Right cardiac atrium (tissue), 5 donors: ENCODE measurements at regions not wholly inside any gene's neighbourhood (a gene's known extent, or its start where the extent isn't known, plus 50 kb on each side); places are given as distances from the start of the nearest gene placed in this dataset.

ENCODE experiments used
- ATAC-seq, 2 donors: fragments of 200-7000 bp; cut with Tn5 transposase; one replicate each; pipeline versions ENCODE4 v1.8.0 to v1.9.1; 2020; ENCODE audit warnings: moderate library complexity in 2 of 2, mild to moderate bottlenecking in 1 of 2
- DNase-seq, 3 donors: peaks; one replicate each; pipeline ENCODE4 v3.0.0-alpha.2; 2020
- H3K27ac ChIP-seq: one replicate; pipeline ENCODE4 v1.5.1; 2013; ENCODE audit warnings: mild to moderate bottlenecking, low read length, control low read depth, moderate library complexity
- H3K27me3 ChIP-seq: one replicate; pipeline ENCODE4 v1.6.1; 2013; ENCODE audit not compliant: control insufficient read depth, insufficient read depth
- H3K4me1 ChIP-seq: one replicate; pipeline ENCODE4 v1.6.1; 2013; ENCODE audit warnings: low read length; ENCODE audit not compliant: control insufficient read depth, insufficient read depth
- H3K4me3 ChIP-seq: one replicate; pipeline ENCODE4 v1.5.1; 2013; ENCODE audit warnings: low read length, control low read depth
- H3K9me3 ChIP-seq: one replicate; pipeline ENCODE4 v1.6.1; 2013; ENCODE audit warnings: low read length; ENCODE audit not compliant: control insufficient read depth
- WGBS: extraction: QIAGEN DNeasy Blood & Tissue Kit; methylation state at CpG from one replicate; pipeline ENCODE4 v1.1.7; 2013; 5-methylcytosine and 5-hydroxymethylcytosine counted together
- intact Hi-C, 4 donors: fragments of 100-400 bp; cut with DNase I; formaldehyde crosslinking; loops; one replicate each; pipeline versions ENCODE4 v1.11.0 to v1.14.0; 2022 to 2023
- donor health status: healthy with polysubstance abuse.
- donor health status: DM: no; HTN: yes; CAD: no.
- donor health status: DM: no; HTN: no; CAD: no.
- donor health status: DM: no; HTN: yes; CAD: no; lungs with severe emphysema.
- donor health status: DM: yes; HTN: yes; CAD: no.

DNA sequence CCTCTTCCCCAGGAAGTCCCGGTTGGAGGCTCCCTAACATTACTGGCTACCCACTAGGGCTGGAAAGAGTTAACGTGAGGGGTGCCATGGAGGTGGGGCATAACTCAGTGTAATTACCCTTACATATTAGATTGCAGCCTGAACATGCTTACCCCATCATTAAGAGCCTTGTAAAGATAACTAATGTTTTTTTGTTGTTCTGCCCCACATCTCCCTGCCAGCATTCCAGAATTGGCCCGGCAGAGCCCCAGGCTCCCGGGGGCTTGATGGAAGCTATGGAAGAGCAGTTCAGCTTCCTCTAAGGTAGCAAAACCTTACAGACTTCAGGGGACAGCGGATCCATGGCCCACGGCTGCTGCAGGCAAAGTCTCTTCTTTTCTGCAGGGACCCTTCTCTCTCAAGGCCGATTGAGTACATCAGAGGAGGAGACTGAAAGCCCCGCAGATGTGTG, 166.1 kb upstream of the FOXQ1 start:
- Histone ChIP-seq H3K4me1 (no peaks in the 10 kb centered on the region), H3K4me3 (no peak overlapping the region), H3K9me3 (no peaks in the 10 kb centered on the region), H3K27ac (no peak overlapping the region), H3K27me3 (no peaks in the 10 kb centered on the region)
- WGBS = 43% methylated on average over 8 of the region's 8 CpGs
- no peak for DNase-seq
- intact Hi-C loops = no loop called here
- ATAC-seq = no peak

DNA sequence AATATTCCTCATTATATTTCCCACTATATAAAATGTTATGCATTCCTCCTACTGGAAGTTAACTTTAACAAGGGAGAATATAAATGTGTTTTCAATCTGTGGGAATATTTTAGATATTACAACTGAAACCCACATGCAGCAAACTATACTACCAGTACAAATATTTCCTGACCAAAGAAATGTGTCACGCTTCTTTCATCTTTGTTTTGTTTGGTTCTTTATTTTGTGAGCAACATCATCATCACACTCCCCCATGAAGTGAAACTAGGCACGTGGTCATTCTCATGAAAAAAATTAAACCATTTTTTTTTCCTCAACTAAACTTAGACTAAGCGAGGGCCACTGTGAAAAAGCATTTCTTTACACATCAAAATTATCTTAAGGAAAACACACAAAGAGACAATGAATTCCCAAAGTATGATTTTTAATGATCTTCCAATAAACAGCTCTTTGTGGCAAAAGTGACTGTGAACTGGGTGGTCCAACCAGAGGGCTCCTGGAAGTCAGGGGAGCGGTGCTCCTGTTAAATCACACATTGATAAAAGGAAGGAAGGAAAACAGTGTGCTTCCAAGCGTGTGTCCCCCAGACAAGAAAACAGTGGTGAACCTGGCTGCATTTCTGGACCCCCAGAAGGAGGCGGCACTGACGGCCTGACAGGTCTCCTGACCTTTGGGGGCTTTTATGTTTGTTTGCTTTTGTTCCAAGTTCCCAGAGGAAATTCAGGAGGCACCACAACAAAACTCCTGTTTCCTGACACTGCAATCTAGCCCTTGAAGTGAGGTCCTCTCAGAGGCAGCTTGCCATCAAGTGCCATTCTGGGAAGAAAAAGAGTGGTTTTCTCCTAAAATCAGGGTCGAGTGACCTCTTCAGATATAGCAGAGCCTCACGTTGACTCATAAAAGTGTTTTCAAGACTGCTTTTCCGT, 166.8 kb upstream of the FOXQ1 start:
- DNase-seq (no peak), ATAC-seq (no peak)
- 50% methylated on average over 10 of the region's 10 CpGs for WGBS
- Histone ChIP-seq H3K27me3 (no peaks in the 10 kb centered on the region), H3K4me1 (no peaks in the 10 kb centered on the region), H3K9me3 (no peaks in the 10 kb centered on the region), H3K4me3 (no peak overlapping the region), H3K27ac (no peak overlapping the region)
- intact Hi-C loops = no loop called here

DNA sequence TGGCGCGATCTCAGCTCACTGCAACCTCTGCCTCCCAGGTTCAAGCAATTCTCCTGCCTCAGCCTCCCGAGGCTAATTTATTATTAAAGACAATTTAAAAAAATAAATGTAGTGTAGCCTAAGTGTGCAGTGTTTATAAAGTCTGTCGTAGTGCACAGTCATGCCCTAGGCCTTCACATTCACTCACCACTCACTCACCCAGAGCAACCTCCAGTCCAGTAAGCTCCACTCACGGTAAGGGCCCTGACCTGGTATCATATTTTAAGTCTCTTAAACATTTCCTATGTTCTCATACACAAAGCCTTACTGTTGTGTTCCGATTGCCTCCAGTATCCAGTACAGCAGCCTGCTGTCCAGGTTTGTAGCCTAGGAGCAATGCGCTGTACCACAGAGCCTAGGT, 168.2 kb upstream of the FOXQ1 start:
- Histone ChIP-seq H3K4me3 (no peak overlapping the region), H3K4me1 (no peaks in the 10 kb centered on the region), H3K27ac (no peak overlapping the region), H3K27me3 (no peaks in the 10 kb centered on the region), H3K9me3 (no peaks in the 10 kb centered on the region)
- intact Hi-C loops = no loop called here
- ATAC-seq (no peak), DNase-seq (no peak)
- 88% methylated on average over 7 of the region's 7 CpGs for WGBS

DNA sequence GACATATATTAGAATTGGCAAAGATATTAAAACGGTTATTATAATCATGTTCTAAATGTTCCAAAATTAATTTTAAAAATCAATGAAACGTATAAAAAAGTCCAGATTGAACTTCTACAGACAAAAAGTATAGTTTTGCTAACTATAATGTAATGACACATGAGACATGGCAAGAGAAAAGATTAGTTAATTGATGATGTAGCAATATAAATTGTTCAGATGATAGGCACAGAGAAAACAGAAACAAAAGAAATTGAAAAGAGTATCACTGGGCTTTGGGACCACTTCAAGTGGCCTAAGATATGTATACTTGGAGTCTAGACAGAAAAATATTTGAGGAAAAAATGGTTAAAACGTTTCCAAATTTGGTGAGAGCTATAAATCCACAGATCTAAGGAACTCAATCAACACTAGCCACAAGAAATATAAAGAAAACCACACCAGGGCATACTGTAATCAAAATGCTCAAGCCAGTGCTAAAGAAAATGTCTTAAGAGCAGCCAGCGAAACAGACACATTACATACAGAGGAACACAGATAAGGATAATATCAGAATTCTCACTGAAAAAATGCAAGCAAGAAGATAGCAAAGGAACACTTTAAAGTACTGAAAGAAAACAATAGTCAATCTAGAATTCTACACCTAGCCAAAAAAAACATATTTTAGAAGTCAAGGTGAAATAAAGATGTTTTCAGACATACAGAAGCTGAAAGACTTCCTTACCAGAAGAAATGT, 172.6 kb upstream of the FOXQ1 start:
- Histone ChIP-seq H3K4me3 (no peak overlapping the region), H3K4me1 (no peaks in the 10 kb centered on the region), H3K9me3 (no peaks in the 10 kb centered on the region), H3K27ac (no peak overlapping the region), H3K27me3 (no peaks in the 10 kb centered on the region)
- no peak for ATAC-seq
- 72% methylated on average over 4 of the region's 4 CpGs for WGBS
- no peak for DNase-seq
- intact Hi-C loops = no loop called here

DNA sequence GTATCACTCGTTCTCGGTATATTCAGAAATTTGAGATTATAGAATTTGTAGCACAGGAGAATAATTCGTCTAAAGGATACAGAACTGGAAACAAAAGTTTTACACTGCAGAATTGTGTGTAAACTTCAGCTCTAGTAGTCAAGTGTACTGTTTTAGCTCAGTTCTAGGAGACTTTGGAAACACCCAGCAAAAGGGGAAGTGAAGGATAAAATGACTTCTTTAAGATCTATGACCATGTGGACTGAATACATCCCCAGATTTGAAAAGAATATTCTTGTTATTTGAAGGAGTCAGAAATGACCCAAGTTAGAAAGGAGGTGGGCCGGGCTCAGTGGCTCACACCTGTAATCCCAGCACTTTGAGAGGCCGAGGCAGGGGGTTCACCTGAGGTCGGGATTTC, 174.0 kb upstream of the FOXQ1 start:
- Histone ChIP-seq H3K9me3 (no peaks in the 10 kb centered on the region), H3K27me3 (no peaks in the 10 kb centered on the region), H3K4me3 (no peak overlapping the region), H3K27ac (no peak overlapping the region), H3K4me1 (no peaks in the 10 kb centered on the region)
- WGBS = 93% methylated on average over 6 of the region's 6 CpGs
- intact Hi-C loops = no loop called here
- DNase-seq = no peak
- no peak for ATAC-seq

DNA sequence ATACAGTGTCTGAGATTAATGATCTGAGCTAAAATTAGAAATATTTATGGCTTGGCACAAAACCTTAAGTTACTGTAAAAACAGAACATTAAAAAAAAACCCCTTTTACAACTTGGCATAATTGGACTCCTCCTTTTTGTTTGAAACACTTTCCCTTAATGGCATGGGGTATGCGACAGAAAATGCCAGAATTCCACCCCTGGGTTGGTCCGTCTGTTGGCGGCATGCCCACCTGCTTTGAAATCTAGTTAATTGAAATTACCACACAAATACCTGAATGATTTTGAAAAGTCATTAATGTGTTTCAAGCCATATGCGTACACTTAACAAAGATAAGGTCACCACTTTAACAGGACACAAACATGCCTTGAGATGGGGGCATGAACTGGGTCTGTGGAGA, 175.1 kb upstream of the FOXQ1 start:
- Histone ChIP-seq H3K9me3 (no peaks in the 10 kb centered on the region), H3K27me3 (no peaks in the 10 kb centered on the region), H3K27ac (no peak overlapping the region), H3K4me3 (peak overlapping the region; percentile 4), H3K4me1 (no peaks in the 10 kb centered on the region)
- intact Hi-C loops = no loop called here
- WGBS = 74% methylated on average over 4 of the region's 4 CpGs
- DNase-seq (no peak), ATAC-seq (no peak)

DNA sequence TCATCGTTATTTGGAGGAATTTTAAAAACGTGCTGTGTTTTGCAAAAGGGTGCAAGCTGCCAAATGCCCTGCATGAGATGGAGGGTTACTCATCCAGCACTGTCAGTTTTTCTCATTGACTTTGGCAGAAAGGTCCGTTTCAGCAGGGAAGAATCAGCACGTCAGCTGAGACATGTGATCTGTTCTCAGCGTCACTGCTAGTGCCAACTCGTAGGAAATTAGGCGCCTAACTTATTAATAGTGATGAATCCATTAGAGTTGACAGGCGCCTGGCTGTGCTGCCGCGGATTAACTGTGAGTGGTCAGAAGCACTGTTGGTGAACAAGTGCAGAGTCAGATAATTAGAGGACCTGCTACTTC, 175.5 kb upstream of the FOXQ1 start:
- Histone ChIP-seq H3K9me3 (no peaks in the 10 kb centered on the region), H3K4me3 (peak overlapping the region; percentile 4), H3K27ac (peak overlapping the region; percentile 48), H3K27me3 (no peaks in the 10 kb centered on the region), H3K4me1 (no peaks in the 10 kb centered on the region)
- WGBS = 33% methylated on average over 10 of the region's 10 CpGs
- intact Hi-C loops = no loop called here
- DNase-seq (peak; percentile 36 to 66 (median 65)), ATAC-seq (peak; percentile 88 to 93)

DNA sequence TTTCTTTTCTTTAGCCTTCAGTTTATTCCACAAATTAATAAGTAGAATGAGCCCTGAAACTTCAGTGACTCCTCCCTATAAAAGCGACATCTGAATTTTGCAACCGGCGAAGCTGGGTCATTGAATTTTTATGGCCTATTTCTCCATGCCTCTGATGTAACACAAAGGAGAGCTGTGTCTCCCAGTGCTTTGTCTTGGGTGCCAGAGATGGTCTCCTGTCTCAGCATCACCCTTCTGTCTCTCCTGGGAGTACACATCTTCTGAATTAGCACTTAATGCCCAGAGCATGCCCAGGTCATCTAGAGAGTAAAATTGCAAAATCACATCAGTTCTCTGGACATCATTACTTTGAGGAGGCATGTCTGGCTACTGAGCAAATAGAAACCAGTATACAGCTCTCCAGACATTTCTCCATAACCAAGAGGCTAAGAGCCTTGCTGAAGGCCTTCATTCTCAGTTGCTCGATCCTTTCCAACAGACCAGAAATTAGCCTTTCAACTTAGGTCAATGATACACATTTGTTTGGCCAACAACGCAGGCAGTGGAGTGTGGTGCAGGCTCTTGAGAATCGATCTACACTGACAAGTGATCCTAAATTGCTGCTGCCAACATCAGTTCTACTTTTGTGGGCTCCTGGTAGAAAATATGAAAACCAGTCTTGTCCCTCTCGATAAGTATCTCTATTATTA, 176.0 kb upstream of the FOXQ1 start:
- no peaks in the 10 kb centered on the region for H3K9me3 ChIP-seq
- WGBS = 63% methylated on average over 7 of the region's 7 CpGs
- H3K27me3 ChIP-seq = no peaks in the 10 kb centered on the region
- H3K4me1 ChIP-seq = no peaks in the 10 kb centered on the region
- intact Hi-C loops = no loop called here
- no peak overlapping the region for H3K4me3 ChIP-seq
- H3K27ac ChIP-seq = peak overlapping the region; percentile 48
- DNase-seq = no peak
- ATAC-seq = peak; percentile 19 to 25

DNA sequence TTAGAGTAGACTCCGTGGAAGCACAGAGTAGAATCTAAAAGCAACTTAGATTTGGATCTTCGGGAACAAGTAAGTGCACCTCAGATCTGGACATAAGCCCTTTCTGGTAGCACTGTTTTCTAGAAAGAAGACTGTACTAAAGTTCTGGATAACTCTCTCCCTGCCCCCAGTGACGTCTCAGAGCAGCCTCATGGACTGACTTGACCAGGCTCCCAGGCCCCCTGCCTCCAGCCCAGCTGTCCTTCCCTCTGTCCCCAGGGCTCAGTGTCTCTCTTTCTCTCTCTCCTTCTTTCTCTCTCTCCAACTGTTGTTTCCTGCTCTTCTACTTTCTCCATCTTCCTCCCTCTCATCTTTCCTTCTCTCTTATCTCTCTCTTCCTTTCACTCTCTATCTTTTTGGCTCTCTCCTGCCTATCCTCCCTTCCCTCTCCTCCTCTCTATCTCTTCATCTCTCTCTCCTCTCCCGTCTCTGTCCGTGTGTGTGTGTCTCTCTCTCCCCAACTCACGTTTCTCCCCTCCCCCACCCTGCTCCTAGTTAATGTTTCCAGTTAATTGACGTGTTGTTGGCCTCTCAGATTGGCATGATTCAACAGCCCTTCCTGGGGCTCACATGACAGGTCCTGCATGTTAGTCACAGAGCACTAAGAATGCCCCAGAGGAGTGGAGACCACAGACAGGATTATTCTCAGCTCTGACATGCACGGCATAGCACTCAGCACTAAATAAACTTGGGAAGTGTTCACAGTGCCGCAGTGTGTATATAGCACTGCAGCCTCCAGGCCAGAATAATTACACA, 180.4 kb upstream of the FOXQ1 start:
- DNase-seq (no peak), ATAC-seq (peak in 1 of 2 donors; percentile 75)
- no peaks in the 10 kb centered on the region for H3K9me3 ChIP-seq
- H3K4me1 ChIP-seq = no peaks in the 10 kb centered on the region
- no peak overlapping the region for H3K27ac ChIP-seq
- no peak overlapping the region for H3K4me3 ChIP-seq
- 40% methylated on average over 9 of the region's 9 CpGs for WGBS
- no peaks in the 10 kb centered on the region for H3K27me3 ChIP-seq
- intact Hi-C loops = no loop called here

DNA sequence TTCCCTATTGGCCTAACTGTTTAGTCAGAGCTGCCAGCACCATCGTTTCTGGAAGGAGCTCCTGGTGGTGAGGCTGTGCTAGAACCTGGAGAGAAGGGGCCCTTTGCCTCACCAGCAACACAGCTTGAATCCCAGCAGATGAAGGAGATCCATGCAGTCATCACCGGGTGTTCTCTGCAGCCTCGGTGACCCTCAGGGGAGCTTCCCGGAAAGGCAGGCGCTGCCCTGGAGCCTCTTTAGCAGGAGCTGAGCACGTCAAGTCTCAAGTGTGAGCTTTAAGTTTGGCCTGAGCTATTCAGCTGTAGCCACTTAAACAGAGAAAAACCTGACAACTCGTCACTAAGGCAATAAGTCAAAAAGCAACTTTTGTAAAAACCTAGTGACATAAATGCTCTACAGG, 181.2 kb upstream of the FOXQ1 start:
- DNase-seq = no peak
- ATAC-seq = no peak

More for the DNA sequence above, 181.2 kb upstream of the FOXQ1 start:
- H3K4me1 ChIP-seq = no peaks in the 10 kb centered on the region
- no peaks in the 10 kb centered on the region for H3K27me3 ChIP-seq
- H3K9me3 ChIP-seq = no peaks in the 10 kb centered on the region
- no peak overlapping the region for H3K4me3 ChIP-seq
- WGBS = 66% methylated on average over 7 of the region's 7 CpGs
- H3K27ac ChIP-seq = no peak overlapping the region
- intact Hi-C loops = no loop called here
